ENCODE measurements at regions not wholly inside any gene's neighbourhood (a gene's known extent, or its start where the extent isn't known, plus 50 kb on each side); places are given as distances from the start of the nearest gene placed in this dataset.
A peak's percentile ranks its signal among the peaks of the same experiment; 100 is the strongest.

DNA sequence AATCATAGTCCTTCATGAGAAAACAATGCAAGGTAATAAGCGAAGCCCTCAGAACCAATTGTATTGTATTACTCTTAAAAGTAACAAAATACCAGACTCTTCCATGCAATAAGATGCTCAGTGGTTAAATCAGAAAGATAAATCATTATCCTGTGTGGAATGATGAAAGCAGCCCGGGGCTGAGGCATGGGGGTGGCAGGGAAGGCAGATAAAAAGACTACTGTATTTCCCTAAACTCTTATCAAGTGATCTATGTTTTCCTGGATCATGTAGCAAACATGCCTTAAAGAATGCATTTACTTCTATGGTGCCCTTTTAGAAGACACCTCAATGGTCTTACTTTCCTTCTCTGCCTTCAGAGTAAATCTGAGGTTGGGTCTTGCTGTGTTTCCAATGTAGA, 105.6 kb upstream of the DAPK1 start (continued):
- TF ChIP-seq, protein P1, sequence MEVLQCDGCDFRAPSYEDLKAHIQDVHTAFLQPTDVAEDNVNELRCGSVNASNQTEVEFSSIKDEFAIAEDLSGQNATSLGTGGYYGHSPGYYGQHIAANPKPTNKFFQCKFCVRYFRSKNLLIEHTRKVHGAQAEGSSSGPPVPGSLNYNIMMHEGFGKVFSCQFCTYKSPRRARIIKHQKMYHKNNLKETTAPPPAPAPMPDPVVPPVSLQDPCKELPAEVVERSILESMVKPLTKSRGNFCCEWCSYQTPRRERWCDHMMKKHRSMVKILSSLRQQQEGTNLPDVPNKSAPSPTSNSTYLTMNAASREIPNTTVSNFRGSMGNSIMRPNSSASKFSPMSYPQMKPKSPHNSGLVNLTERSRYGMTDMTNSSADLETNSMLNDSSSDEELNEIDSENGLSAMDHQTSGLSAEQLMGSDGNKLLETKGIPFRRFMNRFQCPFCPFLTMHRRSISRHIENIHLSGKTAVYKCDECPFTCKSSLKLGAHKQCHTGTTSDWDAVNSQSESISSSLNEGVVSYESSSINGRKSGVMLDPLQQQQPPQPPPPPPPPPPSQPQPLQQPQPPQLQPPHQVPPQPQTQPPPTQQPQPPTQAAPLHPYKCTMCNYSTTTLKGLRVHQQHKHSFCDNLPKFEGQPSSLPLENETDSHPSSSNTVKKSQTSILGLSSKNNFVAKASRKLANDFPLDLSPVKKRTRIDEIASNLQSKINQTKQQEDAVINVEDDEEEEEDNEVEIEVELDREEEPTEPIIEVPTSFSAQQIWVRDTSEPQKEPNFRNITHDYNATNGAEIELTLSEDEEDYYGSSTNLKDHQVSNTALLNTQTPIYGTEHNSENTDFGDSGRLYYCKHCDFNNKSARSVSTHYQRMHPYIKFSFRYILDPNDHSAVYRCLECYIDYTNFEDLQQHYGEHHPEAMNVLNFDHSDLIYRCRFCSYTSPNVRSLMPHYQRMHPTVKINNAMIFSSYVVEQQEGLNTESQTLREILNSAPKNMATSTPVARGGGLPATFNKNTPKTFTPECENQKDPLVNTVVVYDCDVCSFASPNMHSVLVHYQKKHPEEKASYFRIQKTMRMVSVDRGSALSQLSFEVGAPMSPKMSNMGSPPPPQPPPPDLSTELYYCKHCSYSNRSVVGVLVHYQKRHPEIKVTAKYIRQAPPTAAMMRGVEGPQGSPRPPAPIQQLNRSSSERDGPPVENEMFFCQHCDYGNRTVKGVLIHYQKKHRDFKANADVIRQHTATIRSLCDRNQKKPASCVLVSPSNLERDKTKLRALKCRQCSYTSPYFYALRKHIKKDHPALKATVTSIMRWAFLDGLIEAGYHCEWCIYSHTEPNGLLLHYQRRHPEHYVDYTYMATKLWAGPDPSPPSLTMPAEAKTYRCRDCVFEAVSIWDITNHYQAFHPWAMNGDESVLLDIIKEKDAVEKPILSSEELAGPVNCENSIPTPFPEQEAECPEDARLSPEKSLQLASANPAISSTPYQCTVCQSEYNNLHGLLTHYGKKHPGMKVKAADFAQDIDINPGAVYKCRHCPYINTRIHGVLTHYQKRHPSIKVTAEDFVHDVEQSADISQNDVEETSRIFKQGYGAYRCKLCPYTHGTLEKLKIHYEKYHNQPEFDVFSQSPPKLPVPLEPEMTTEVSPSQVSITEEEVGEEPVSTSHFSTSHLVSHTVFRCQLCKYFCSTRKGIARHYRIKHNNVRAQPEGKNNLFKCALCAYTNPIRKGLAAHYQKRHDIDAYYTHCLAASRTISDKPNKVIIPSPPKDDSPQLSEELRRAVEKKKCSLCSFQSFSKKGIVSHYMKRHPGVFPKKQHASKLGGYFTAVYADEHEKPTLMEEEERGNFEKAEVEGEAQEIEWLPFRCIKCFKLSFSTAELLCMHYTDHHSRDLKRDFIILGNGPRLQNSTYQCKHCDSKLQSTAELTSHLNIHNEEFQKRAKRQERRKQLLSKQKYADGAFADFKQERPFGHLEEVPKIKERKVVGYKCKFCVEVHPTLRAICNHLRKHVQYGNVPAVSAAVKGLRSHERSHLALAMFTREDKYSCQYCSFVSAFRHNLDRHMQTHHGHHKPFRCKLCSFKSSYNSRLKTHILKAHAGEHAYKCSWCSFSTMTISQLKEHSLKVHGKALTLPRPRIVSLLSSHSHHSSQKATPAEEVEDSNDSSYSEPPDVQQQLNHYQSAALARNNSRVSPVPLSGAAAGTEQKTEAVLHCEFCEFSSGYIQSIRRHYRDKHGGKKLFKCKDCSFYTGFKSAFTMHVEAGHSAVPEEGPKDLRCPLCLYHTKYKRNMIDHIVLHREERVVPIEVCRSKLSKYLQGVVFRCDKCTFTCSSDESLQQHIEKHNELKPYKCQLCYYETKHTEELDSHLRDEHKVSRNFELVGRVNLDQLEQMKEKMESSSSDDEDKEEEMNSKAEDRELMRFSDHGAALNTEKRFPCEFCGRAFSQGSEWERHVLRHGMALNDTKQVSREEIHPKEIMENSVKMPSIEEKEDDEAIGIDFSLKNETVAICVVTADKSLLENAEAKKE (CRISPR knock-in tag; IDR thresholded peaks at IDR 0.05): no peak
- no peak for TF ChIP-seq CREB1 (CRISPR knock-in tag; IDR thresholded peaks at IDR 0.05; ENCODE audit: low read depth)

DNA sequence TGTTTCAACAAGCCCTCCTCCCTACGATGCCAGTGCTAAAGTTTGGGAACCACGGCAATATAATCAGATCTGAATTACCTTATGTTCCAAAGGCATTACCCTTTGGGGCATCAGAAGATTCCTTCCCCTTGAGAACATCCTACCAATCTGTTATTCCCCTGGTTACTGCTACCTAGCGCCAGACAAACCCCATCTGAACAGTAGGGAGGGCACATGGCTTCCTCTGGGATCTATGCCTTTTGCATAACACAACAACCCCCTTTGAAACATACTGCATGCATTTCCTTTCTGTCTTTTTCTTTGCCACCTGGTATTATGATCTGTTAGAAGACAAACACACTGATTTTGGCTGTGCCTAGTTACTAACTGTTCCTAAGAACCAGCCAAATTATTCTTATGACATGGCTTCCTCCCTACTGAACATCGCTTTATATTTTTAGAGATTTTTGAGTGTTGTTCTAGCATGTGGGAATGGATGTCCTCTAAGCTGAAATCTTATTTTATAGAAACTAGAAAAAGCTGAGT, 103.9 kb upstream of the DAPK1 start:
- no peaks in the 10 kb centered on the region for H4K20me1 ChIP-seq (replicated peaks; ENCODE audit: insufficient read depth)
- H3K36me3 ChIP-seq (ENCODE audit: insufficient read depth): no peaks in the 10 kb centered on the region
- H3K9me3 Mint-ChIP-seq: peaks cover 7% of the 10 kb centered on the region; the same call in 1 of the 3 replicates
- peak overlapping the region; percentile 4; the same call in 1 of the 2 replicates for H3K27ac ChIP-seq (ENCODE audit: low read depth)
- no peaks in the 10 kb centered on the region for H3K27me3 Mint-ChIP-seq (ENCODE audit: insufficient read depth, low read depth, poor library complexity)
- peak; percentile 54 for ATAC-seq
- H3K4me1 Mint-ChIP-seq: peaks cover 43% of the 10 kb centered on the region
- DNase-seq (ENCODE audit: low spot score): no peak
- H3K4me3 Mint-ChIP-seq: no peak overlapping the region
- H3K27me3 ChIP-seq (ENCODE audit: insufficient read depth): no peaks in the 10 kb centered on the region
- H3K4me1 ChIP-seq (ENCODE audit: insufficient read depth): peaks cover 51% of the 10 kb centered on the region
- no peak overlapping the region for H2AFZ ChIP-seq
- no peak overlapping the region for H3K4me3 ChIP-seq
- H3K27ac Mint-ChIP-seq: no peak overlapping the region
- H3F3A ChIP-seq (replicated peaks; ENCODE audit: low read depth): peaks cover 2% of the 10 kb centered on the region; the same call in 1 of the 2 replicates
- peaks cover 8% of the 10 kb centered on the region; the same call in 1 of the 2 replicates for H3K9me2 ChIP-seq (ENCODE audit: insufficient read depth)
- peak overlapping the region; percentile 35 for H3K4me2 ChIP-seq
- no peaks in the 10 kb centered on the region for H3K79me2 ChIP-seq (replicated peaks; ENCODE audit: insufficient read depth)
- peaks cover 8% of the 10 kb centered on the region; the same call in 2 of the 3 replicates for H3K36me3 Mint-ChIP-seq (ENCODE audit: low read depth)
- TF ChIP-seq STAT1 (IDR thresholded peaks at IDR 0.05; ENCODE audit: unreplicated experiment) (no peak), EZH2phosphoT487 (IDR thresholded peaks at IDR 0.05; ENCODE audit: unreplicated experiment) (no peak), ZNF114 (CRISPR knock-in tag; IDR thresholded peaks at IDR 0.05) (no peak), JUNB (IDR thresholded peaks at IDR 0.05; ENCODE audit: unreplicated experiment) (no peak), EZH2 (IDR thresholded peaks at IDR 0.05; ENCODE audit: low read depth, unreplicated experiment) (no peak)
- TF ChIP-seq, protein P2, sequence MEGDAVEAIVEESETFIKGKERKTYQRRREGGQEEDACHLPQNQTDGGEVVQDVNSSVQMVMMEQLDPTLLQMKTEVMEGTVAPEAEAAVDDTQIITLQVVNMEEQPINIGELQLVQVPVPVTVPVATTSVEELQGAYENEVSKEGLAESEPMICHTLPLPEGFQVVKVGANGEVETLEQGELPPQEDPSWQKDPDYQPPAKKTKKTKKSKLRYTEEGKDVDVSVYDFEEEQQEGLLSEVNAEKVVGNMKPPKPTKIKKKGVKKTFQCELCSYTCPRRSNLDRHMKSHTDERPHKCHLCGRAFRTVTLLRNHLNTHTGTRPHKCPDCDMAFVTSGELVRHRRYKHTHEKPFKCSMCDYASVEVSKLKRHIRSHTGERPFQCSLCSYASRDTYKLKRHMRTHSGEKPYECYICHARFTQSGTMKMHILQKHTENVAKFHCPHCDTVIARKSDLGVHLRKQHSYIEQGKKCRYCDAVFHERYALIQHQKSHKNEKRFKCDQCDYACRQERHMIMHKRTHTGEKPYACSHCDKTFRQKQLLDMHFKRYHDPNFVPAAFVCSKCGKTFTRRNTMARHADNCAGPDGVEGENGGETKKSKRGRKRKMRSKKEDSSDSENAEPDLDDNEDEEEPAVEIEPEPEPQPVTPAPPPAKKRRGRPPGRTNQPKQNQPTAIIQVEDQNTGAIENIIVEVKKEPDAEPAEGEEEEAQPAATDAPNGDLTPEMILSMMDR (conservative IDR thresholded peaks at IDR 0.05; ENCODE audit: low read depth in 2 of 2): no peak
- TF ChIP-seq, protein P3, sequence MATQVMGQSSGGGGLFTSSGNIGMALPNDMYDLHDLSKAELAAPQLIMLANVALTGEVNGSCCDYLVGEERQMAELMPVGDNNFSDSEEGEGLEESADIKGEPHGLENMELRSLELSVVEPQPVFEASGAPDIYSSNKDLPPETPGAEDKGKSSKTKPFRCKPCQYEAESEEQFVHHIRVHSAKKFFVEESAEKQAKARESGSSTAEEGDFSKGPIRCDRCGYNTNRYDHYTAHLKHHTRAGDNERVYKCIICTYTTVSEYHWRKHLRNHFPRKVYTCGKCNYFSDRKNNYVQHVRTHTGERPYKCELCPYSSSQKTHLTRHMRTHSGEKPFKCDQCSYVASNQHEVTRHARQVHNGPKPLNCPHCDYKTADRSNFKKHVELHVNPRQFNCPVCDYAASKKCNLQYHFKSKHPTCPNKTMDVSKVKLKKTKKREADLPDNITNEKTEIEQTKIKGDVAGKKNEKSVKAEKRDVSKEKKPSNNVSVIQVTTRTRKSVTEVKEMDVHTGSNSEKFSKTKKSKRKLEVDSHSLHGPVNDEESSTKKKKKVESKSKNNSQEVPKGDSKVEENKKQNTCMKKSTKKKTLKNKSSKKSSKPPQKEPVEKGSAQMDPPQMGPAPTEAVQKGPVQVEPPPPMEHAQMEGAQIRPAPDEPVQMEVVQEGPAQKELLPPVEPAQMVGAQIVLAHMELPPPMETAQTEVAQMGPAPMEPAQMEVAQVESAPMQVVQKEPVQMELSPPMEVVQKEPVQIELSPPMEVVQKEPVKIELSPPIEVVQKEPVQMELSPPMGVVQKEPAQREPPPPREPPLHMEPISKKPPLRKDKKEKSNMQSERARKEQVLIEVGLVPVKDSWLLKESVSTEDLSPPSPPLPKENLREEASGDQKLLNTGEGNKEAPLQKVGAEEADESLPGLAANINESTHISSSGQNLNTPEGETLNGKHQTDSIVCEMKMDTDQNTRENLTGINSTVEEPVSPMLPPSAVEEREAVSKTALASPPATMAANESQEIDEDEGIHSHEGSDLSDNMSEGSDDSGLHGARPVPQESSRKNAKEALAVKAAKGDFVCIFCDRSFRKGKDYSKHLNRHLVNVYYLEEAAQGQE (IDR thresholded peaks at IDR 0.05; ENCODE audit: unreplicated experiment): no peak
